ENCODE measurements at regions not wholly inside any gene's neighbourhood (a gene's known extent, or its start where the extent isn't known, plus 50 kb on each side); places are given as distances from the start of the nearest gene placed in this dataset.

GRCh38 chr2:125254010-125254409, 1228.9 kb downstream of the CNTNAP5 start (continued):
- TF ChIP-seq BMI1 (IDR thresholded peaks at IDR 0.05; ENCODE audit: borderline replicate concordance) (no peak), RUNX3 (IDR thresholded peaks at IDR 0.05; ENCODE audit: low read length) (no peak), YBX1 (IDR thresholded peaks at IDR 0.05) (no peak), CEBPB (IDR thresholded peaks at IDR 0.05; ENCODE audit: borderline replicate concordance in 1 of 2, low read depth in 2 of 2, low read length in 2 of 2) (no peak), IKZF1 (conservative IDR thresholded peaks at IDR 0.05) (no peak), ZNF207 (IDR thresholded peaks at IDR 0.05; ENCODE audit: borderline replicate concordance) (no peak), ZNF592 (IDR thresholded peaks at IDR 0.05) (no peak), PAX8 (IDR thresholded peaks at IDR 0.05) (no peak)

- no peaks in the 10 kb centered on the region for H3K9me3 ChIP-seq (replicated peaks; ENCODE audit: control insufficient read depth, insufficient read depth, low read length)
- BruUV-seq (replicated peaks): no TSS peak
- no peak overlapping the region for H3K4me3 ChIP-seq
- H3K27ac ChIP-seq (ENCODE audit: control insufficient read depth, insufficient read depth): no peak overlapping the region
- in situ Hi-C loops (cut with MboI): no loop called here
- intact Hi-C loops (cut with micrococcal nuclease; ENCODE audit: unreplicated experiment): no loop called here
- H3K4me2 ChIP-seq (ENCODE audit: control insufficient read depth, insufficient read depth): no peak overlapping the region
- no peak for FAIRE-seq
- ATAC-seq: 0 out of 3 replicates have a peak, but pooled peaks have one; percentile 16
- SMC1A ChIA-PET (ENCODE audit: uncharacterized antibody, unreplicated experiment): no interaction called here
- POLR2A ChIA-PET: no interaction called here
- no peaks in the 10 kb centered on the region for H3K79me2 ChIP-seq (ENCODE audit: control insufficient read depth, insufficient read depth, low read length)
- WGBS (ENCODE audit: insufficient coverage, insufficient replicate concordance, low lambda C conversion rate, missing lambda C conversion rate): 58% methylated on average over 6 of the region's 6 CpGs
- CTCF ChIA-PET: no interaction called here
- RAD21 ChIA-PET (ENCODE audit: unreplicated experiment): no interaction called here
- H2AFZ ChIP-seq (ENCODE audit: control insufficient read depth, low read depth, low read length): no peak overlapping the region
- no peaks in the 10 kb centered on the region for H3K4me1 ChIP-seq (ENCODE audit: control insufficient read depth, insufficient read depth, low read length)
- no peak overlapping the region for H3K9ac ChIP-seq (ENCODE audit: control insufficient read depth, insufficient read depth, low read length)
- H4K20me1 ChIP-seq (ENCODE audit: control insufficient read depth, insufficient read depth): no peaks in the 10 kb centered on the region
- no peaks in the 10 kb centered on the region for H3K27me3 ChIP-seq (replicated peaks in 1 of 2; ENCODE audit: control insufficient read depth in 2 of 2, insufficient read depth in 2 of 2, low read length in 1 of 2)
- no peaks in the 10 kb centered on the region for H3K36me3 ChIP-seq (ENCODE audit: control insufficient read depth in 2 of 2, insufficient read depth in 2 of 2, low read length in 1 of 2)
- no peak for DNase-seq (ENCODE audit: low read depth, low spot score)
- TF ChIP-seq SPI1 (IDR thresholded peaks at IDR 0.05; ENCODE audit: borderline replicate concordance, insufficient read depth, low read depth, low read length) (no peak), SREBF2 (IDR thresholded peaks at IDR 0.05; ENCODE audit: low read length) (no peak), SUZ12 (IDR thresholded peaks at IDR 0.05; ENCODE audit: unreplicated experiment) (no peak), ETV6 (conservative IDR thresholded peaks at IDR 0.05 in 1 of 2, IDR thresholded peaks at IDR 0.05 in 1 of 2; ENCODE audit: borderline replicate concordance in 1 of 2, low read depth in 1 of 2) (no peak), TARDBP (IDR thresholded peaks at IDR 0.05; ENCODE audit: borderline replicate concordance) (0 out of 2 replicates have a peak, but pooled peaks have one; percentile 68), CBX5 (IDR thresholded peaks at IDR 0.05; ENCODE audit: low read depth) (peak; percentile 89), RAD51 (IDR thresholded peaks at IDR 0.05) (no peak), BMI1 (IDR thresholded peaks at IDR 0.05; ENCODE audit: borderline replicate concordance) (no peak), YY1 (IDR thresholded peaks at IDR 0.05; ENCODE audit: low read depth, low read length) (no peak), RAD21 (IDR thresholded peaks at IDR 0.05; ENCODE audit: insufficient read depth, low read depth, low read length) (peak; percentile 14; the same call in 1 of the 2 replicates), RUNX3 (IDR thresholded peaks at IDR 0.05; ENCODE audit: low read length) (peak; percentile 13; the same call in 1 of the 2 replicates), EGR1 (IDR thresholded peaks at IDR 0.05; ENCODE audit: borderline replicate concordance in 1 of 2, low read depth in 2 of 2, low read length in 2 of 2) (no peak), PBX3 (IDR thresholded peaks at IDR 0.05; ENCODE audit: insufficient replicate concordance, low read depth, low read length) (no peak), NRF1 (conservative IDR thresholded peaks at IDR 0.05; ENCODE audit: low read depth, low read length) (no peak)
Measured at GRCh38 chr2:125259451-125259850, 1234.4 kb downstream of the CNTNAP5 start.

All from GM12878 (cell line).